ENCODE measurements at regions not wholly inside any gene's neighbourhood (a gene's known extent, or its start where the extent isn't known, plus 50 kb on each side); places are given as distances from the start of the nearest gene placed in this dataset.
"Not testable (repeated sequence)": the region's sequence is repeated elsewhere in the genome, so short reads cannot be mapped to it uniquely, and the experiment has no call there.

DNA sequence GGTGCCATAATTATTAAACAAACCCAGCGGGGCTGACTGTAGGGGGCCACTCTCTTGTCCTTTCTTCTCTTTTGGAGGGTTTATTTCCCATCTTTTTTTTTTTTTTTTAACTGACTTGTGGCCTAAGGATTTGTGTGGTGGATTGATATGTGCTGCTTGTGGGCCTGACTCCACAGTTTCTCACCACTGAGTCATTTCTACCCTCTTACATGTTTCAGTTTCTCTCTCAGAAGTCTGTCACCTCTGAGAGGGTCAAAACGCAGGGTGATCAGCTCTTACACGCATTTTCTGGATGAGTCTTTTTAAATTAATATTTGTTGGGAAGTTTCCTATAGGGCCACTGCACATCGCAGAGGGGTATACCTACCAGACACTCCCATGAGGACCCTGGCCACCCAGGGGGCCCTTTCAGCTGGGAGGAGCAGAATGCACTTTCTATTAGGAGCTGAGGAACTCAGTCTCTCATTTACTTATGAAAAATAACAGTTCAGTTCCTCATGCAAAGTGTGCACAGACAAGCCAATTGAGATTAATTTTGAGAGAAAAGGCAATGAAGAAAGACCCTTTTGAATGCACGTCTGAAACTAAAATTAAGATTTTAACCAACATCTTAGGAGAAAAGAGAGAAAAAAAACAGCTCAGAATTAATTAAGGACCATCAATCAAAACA, 407.9 kb downstream of the TECRL start:
- no peak for DNase-seq

DNA sequence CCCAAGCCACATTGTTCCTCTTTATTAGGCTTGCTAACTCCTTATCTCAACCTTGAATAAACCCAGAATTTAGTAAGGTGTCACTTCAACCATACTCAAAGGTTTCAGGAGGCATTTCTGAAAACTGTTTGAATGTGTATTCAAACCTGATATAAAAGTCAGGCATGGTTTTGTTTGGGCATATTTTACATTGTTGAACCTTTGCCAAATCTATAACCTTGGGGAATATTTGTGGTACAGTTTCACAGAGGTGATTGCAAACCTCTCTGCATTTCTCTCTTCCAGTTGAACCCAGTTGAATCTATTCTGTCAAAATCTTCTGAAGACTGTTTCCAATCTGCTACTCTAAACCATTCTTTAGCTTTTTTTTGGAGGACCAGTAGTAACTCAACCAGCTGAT, 409.0 kb downstream of the TECRL start:
- no peak for DNase-seq

DNA sequence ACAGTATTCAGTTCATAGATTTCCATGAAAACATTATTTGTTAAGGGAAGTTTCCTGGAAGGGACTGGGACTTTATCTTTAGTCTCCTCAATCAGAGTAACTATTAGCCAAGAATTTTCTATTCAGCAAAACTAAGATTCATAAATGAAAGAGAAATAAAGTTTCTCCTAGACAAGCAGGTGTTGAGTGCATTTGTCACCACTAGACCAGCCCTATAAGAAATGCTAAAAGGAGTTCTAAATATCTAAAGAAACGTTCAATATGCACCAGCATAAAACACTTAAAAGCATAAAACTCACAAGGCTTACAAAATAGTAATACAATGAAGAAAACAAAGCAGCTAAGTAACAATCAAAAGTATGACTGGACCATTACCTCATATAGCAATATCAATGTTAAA, 423.0 kb downstream of the TECRL start:
- DNase-seq, result no peak

DNA sequence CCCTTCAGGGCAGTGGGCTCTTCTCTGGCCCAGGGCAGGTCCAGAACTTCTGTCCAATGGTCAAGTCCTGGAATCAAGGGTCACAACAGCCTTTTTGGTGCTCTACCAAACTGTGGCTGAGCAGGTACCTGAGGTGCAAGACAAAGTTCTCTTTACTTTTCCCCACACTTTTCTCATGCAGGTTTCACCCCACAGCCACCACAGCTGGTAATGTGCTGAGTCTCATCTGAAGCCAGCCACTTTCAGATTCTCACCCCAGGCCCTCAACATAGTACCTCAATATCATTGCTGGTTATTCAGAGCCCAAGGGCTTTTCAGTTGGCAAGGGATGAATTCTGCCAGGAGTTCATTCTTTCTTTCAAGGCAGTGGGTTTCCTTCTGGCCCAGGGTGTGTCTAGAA, 426.0 kb downstream of the TECRL start:
- no peak for DNase-seq

- DNase-seq, result no peak
Observed at GRCh38 chr4:63965875-63966274, 443.4 kb downstream of the TECRL start.

DNA sequence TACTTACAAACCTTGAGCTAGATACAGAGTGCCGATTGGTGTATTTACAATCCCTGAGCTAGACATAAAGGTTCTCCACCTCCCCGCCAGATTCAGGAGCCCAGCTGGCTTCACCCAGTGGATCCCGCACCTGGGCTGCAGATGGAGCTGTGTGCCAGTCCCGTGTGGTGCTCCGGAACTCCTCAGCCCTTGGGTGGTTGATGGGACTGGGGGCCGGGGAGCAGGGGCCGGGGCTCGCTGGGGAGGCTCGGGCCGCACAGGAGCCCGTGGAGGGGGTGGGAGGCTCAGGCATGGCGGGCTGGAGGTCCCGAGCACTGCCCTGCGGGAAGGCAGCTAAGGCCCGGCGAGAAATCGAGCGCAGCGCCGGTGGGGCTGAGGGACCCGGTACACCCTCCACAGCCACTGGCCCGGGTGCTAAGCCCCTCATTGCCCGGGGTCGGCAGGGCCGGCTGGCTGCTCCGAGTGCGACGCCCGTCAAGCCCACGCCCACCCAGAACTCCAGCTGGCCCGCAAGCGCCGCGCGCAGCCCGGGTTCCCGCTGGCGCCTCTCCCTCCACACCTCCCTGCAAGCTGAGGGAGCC, 466.5 kb downstream of the TECRL start:
- not testable (repeated sequence) for DNase-seq

- DNase-seq, result no peak
Observed at GRCh38 chr4:63937961-63938360, 471.3 kb downstream of the TECRL start.

DNA sequence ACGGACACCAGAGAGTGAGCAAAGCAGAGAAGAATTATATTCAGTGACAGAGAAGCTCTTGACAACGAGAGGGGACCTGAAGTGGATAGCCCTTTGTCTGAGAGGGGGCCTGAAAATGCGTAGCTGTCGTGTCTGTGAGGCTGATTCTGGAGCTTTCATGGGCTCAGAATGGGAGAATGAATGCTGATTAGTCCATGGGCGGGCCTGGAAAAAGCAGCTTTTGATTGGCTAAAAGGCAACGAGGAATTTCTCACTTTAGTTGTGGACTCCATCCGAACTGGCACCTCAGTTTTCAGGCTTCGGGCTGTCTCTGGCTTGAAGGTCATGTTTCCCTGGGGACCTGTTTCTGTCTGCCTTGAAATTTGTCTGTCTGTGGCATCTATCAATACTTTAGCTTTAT, 487.1 kb downstream of the TECRL start:
- no peak for DNase-seq

GRCh38 chr4:63921561-63921960, 487.7 kb downstream of the TECRL start:
- no peak for DNase-seq

GRCh38 chr4:63919636-63920365, 489.4 kb downstream of the TECRL start:
- DNase-seq, result no peak

- DNase-seq, result no peak
Observed at GRCh38 chr4:63906660-63907183, 502.5 kb downstream of the TECRL start.

GRCh38 chr4:63904201-63904600, 505.0 kb downstream of the TECRL start:
- no peak for DNase-seq

GRCh38 chr4:63901304-63901703, 507.9 kb downstream of the TECRL start:
- no peak for DNase-seq

DNA sequence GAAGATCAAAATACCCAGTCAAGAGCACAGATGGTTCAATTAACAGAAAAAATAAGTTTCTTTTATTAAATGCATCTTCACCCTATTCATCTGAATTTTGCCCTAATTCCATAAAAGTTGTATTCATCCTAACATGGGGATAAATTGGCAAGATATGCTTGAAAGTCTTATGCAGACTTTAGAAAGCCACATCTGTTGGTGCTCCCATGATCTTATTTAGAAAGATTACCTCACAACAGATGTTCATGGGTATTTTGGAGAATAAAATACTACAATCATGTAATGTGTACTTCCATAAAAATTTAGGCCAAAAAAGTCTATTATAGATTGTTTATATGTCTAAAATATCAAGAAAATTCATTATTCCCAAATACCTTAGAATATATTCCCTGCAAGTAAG, 510.3 kb downstream of the TECRL start:
- DNase-seq, result no peak

- DNase-seq, result no peak
Observed at GRCh38 chr4:63894161-63894560, 515.1 kb downstream of the TECRL start.

DNA sequence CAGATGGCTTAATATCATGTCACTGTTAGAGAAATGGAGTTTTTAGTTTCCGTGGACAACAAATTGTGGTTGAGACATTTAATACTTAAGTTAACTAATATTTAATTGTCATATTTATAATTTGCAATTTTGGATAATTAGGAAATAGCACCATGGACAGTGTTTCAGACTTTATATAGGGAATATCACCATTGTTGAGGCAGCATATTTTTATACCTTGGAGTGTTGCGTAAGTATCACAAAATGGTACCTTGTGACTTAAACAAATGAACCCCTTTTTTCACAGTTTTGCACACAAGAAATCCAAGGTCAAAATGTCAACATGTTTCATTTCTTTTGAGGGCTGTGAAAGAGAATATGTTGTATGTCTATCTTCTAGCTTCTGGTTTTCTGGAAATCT, 539.9 kb downstream of the TECRL start:
- no peak for DNase-seq

GRCh38 chr4:63851496-63851895, 557.8 kb downstream of the TECRL start:
- no peak for DNase-seq

DNA sequence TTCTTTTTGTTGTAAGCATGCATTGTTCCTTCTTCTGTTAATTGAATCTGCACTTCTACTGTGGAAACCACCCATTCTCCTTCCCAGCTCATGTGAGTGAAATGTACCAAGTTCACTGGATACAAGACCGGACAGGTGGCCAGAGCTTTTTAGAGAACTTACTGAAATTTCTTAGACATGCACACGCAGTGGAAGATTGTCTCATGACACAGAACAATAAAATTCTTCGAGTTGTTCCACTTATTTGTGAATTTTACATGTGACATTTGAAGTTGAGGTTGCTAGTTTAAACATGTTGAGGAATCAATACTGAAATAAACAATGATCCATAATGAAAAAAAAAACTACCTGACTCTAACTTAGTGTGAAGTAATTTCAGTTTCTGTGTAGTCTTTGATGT, 568.0 kb downstream of the TECRL start:
- no peak for DNase-seq

DNA sequence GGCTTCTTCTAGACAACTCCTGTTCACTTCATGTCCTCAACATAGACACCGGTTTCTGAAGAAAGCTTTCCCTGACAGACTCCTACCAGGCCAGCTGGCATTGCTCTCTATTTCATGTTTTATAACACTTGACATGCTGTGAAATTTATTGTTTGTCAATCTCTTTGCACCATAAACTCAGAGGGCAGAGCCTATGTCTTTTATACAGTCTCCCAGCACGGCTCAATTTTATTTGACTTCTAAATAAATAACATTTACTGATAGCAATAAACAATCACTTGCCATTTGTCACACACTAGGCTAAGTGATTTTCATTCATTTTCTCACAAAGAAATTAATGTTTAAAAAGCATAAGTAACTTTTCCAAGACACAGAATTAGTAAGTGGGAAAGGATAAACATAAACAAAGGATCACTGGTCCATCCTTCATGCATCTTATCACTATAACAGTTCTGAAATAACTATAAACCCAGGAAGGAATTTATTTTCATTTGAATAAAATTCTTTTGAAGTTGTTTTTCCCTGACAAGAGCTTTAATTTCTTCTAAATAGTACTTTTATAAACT, 577.6 kb downstream of the TECRL start:
- no peak for DNase-seq

- no peak for DNase-seq
Observed at GRCh38 chr4:63817196-63817865, 591.9 kb downstream of the TECRL start.

GRCh38 chr4:63814171-63814964, 594.9 kb downstream of the TECRL start:
- DNase-seq, result no peak

- no peak for DNase-seq
Observed at GRCh38 chr4:63799166-63799565, 610.1 kb downstream of the TECRL start.

Data from SHP77 treated with DMSO at 0.1 percent for 48 hours (cell line).